WTC11 (cell line): ENCODE measurements at regions not wholly inside any gene's neighbourhood (a gene's known extent, or its start where the extent isn't known, plus 50 kb on each side); places are given as distances from the start of the nearest gene placed in this dataset.

Source experiments
- ATAC-seq: fragments of 200-7000 bp; cut with Tn5 transposase; 2 replicates; pipeline ENCODE4 v1.10.0; 2021; ENCODE audit warnings: mild to moderate bottlenecking, moderate library complexity
- CTCF ChIA-PET: fragments of 300-600 bp; sonication (Branson Sonifier 250); formaldehyde crosslinking; loops from one replicate; lab custom pipeline; 2021; ENCODE audit warnings: antibody characterized with exemption; lab: Charles Lee
- POLR2A ChIA-PET: fragments of 350-600 bp; sonication (Branson Sonifier 250); formaldehyde crosslinking; loops from one replicate; lab custom pipeline; 2021; ENCODE audit warnings: antibody characterized with exemption; lab: Charles Lee
- DNase-seq: peaks from one replicate; pipeline ENCODE4 v3.0.0; 2021; ENCODE audit warnings: low spot score
- H3K27ac Mint-ChIP-seq: 2 replicates; pipeline ENCODE4 v1.8.0; 2021; ENCODE audit warnings: mixed read lengths
- H3K27me3 Mint-ChIP-seq: 2 replicates; pipeline ENCODE4 v1.8.0; 2021; ENCODE audit warnings: low read depth, mild to moderate bottlenecking, moderate library complexity, mixed read lengths
- H3K36me3 Mint-ChIP-seq: 2 replicates; pipeline ENCODE4 v1.8.0; 2021; ENCODE audit warnings: mixed read lengths
- H3K4me1 Mint-ChIP-seq: 2 replicates; pipeline ENCODE4 v1.8.0; 2022; ENCODE audit warnings: mixed read lengths
- H3K4me3 Mint-ChIP-seq: 2 replicates; pipeline ENCODE4 v1.8.0; 2021; ENCODE audit warnings: mild to moderate bottlenecking, moderate library complexity, mixed read lengths
- H3K9me3 Mint-ChIP-seq: 2 replicates; pipeline ENCODE4 v1.8.0; 2021; ENCODE audit warnings: mixed read lengths
- CREB1 ChIP-seq: sonication (generic); formaldehyde crosslinking; IDR thresholded peaks from 2 replicates; pipeline ENCODE4 v1.8.0; 2023; ENCODE audit warnings: mild to moderate bottlenecking, missing genetic modification reagents
- ESRRA ChIP-seq: sonication (generic); formaldehyde crosslinking; IDR thresholded peaks from 2 replicates; pipeline ENCODE4 v1.8.1; 2022; ENCODE audit warnings: mild to moderate bottlenecking, missing genetic modification reagents, borderline replicate concordance
- ETV6 ChIP-seq: sonication (generic); formaldehyde crosslinking; IDR thresholded peaks from 2 replicates; pipeline ENCODE4 v1.8.1; 2022; ENCODE audit warnings: mild to moderate bottlenecking, missing genetic modification reagents
- GTF2I ChIP-seq: fragments of 250-450 bp; sonication (Bioruptor Pico); conservative IDR thresholded peaks from 2 replicates; pipeline ENCODE4 v1.4.0; 2021; ENCODE audit warnings: mild to moderate bottlenecking
- IRF2 ChIP-seq: sonication (generic); formaldehyde crosslinking; IDR thresholded peaks from 2 replicates; pipeline ENCODE4 v1.8.0; 2022; ENCODE audit warnings: low read depth, missing genetic modification reagents, borderline replicate concordance
- JAZF1 ChIP-seq: fragments of 250-450 bp; sonication (Bioruptor Pico); IDR thresholded peaks from 2 replicates; pipeline ENCODE4 v1.9.0; 2021; ENCODE audit warnings: moderate library complexity, mild to moderate bottlenecking, inconsistent platforms
- KAT7 ChIP-seq: sonication (generic); formaldehyde crosslinking; IDR thresholded peaks from 2 replicates; pipeline ENCODE4 v1.8.1; 2023; ENCODE audit warnings: missing genetic modification reagents, mild to moderate bottlenecking, borderline replicate concordance
- NFATC4 ChIP-seq: fragments of 250-450 bp; sonication (Bioruptor Pico); IDR thresholded peaks from 2 replicates; pipeline ENCODE4 v1.9.0; 2021; ENCODE audit warnings: mild to moderate bottlenecking
- NFE2L1 ChIP-seq: sonication (generic); formaldehyde crosslinking; IDR thresholded peaks from 2 replicates; pipeline ENCODE4 v1.8.1; 2023; ENCODE audit warnings: missing genetic modification reagents
- NFYB ChIP-seq: sonication (generic); formaldehyde crosslinking; conservative IDR thresholded peaks from 2 replicates; pipeline ENCODE4 v1.8.0; 2022; ENCODE audit warnings: low read depth, missing genetic modification reagents
- PRRX2 ChIP-seq: fragments of 250-450 bp; sonication (Bioruptor Pico); IDR thresholded peaks from 2 replicates; pipeline ENCODE4 v1.8.0; 2021; ENCODE audit warnings: mild to moderate bottlenecking
- TCF7 ChIP-seq: sonication (generic); formaldehyde crosslinking; IDR thresholded peaks from 2 replicates; pipeline ENCODE4 v1.8.0; 2022; ENCODE audit warnings: mild to moderate bottlenecking, low read depth, missing genetic modification reagents, moderate library complexity
- ZBTB21 ChIP-seq: sonication (generic); formaldehyde crosslinking; IDR thresholded peaks from 2 replicates; pipeline ENCODE4 v1.8.1; 2023; ENCODE audit warnings: mild to moderate bottlenecking, missing genetic modification reagents, borderline replicate concordance
- ZNF121 ChIP-seq: sonication (generic); formaldehyde crosslinking; IDR thresholded peaks from 2 replicates; pipeline ENCODE4 v1.8.0; 2023; ENCODE audit warnings: missing genetic modification reagents
- ZNF232 ChIP-seq: sonication (generic); formaldehyde crosslinking; IDR thresholded peaks from 2 replicates; pipeline ENCODE4 v1.8.0; 2022; ENCODE audit warnings: mild to moderate bottlenecking, missing genetic modification reagents
- ZNF423 ChIP-seq: fragments of 250-450 bp; sonication (Bioruptor Pico); IDR thresholded peaks from 2 replicates; pipeline ENCODE4 v2.1.2; 2022; ENCODE audit warnings: mild to moderate bottlenecking, moderate library complexity
- TF ChIP-seq, protein P1 (sequence below): sonication (generic); formaldehyde crosslinking; IDR thresholded peaks from 2 replicates; pipeline ENCODE4 v1.8.1; 2022; ENCODE audit warnings: low read depth, mild to moderate bottlenecking, moderate library complexity, missing genetic modification reagents, borderline replicate concordance
- TF ChIP-seq, protein P2 (sequence below): sonication (generic); formaldehyde crosslinking; IDR thresholded peaks from 2 replicates; pipeline ENCODE4 v1.8.1; 2023; ENCODE audit warnings: mild to moderate bottlenecking, moderate library complexity, missing genetic modification reagents
- TF ChIP-seq, protein P3 (sequence below): sonication (generic); formaldehyde crosslinking; IDR thresholded peaks from 2 replicates; pipeline ENCODE4 v1.8.1; 2023; ENCODE audit warnings: mild to moderate bottlenecking, missing genetic modification reagents, moderate library complexity
- TF ChIP-seq, protein P4 (sequence below): sonication (generic); formaldehyde crosslinking; IDR thresholded peaks from 2 replicates; pipeline ENCODE4 v1.8.0; 2022; ENCODE audit warnings: mild to moderate bottlenecking, missing genetic modification reagents
- TF ChIP-seq, protein P5 (sequence below): sonication (generic); formaldehyde crosslinking; IDR thresholded peaks from 2 replicates; pipeline ENCODE4 v1.8.1; 2022; ENCODE audit warnings: mild to moderate bottlenecking, missing genetic modification reagents, moderate library complexity, borderline replicate concordance
- TF ChIP-seq, protein P6 (sequence below): sonication (generic); formaldehyde crosslinking; IDR thresholded peaks from 2 replicates; pipeline ENCODE4 v1.8.0; 2022; ENCODE audit warnings: mild to moderate bottlenecking, missing genetic modification reagents
- TF ChIP-seq, protein P7 (sequence below): sonication (generic); formaldehyde crosslinking; IDR thresholded peaks from 2 replicates; pipeline ENCODE4 v1.8.0; 2022; ENCODE audit warnings: mild to moderate bottlenecking, missing genetic modification reagents

DNA sequence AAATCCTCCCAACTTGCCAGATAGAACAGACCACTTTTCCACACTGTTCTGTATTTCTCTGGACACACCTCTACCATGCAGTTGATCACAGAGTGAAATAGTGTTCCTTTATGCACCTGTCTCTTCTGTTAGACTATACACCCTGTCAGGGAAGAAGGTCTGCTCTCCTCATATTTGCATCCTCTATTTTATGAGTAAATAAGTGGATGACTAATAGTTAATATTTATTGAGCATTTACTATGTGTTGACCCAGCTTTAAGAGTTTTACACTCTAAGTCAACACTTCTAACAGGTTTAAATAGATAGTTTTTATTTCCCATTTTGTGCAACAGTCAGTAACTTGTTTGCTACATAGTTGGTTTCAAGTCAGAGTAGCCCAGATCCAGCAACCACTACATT lies 452.8 kb upstream of the MPDZ start:
- no peaks in the 10 kb centered on the region for H3K9me3 Mint-ChIP-seq
- no peaks in the 10 kb centered on the region for H3K36me3 Mint-ChIP-seq
- ChIA-PET POLR2A (no interaction called here), CTCF (no interaction called here)
- H3K4me3 Mint-ChIP-seq, result no peak overlapping the region
- no peaks in the 10 kb centered on the region for H3K27me3 Mint-ChIP-seq
- DNase-seq (no peak), ATAC-seq (no peak)
- TF ChIP-seq ZBTB21 (CRISPR knock-in tag), result no peak
- TF ChIP-seq, protein P1, sequence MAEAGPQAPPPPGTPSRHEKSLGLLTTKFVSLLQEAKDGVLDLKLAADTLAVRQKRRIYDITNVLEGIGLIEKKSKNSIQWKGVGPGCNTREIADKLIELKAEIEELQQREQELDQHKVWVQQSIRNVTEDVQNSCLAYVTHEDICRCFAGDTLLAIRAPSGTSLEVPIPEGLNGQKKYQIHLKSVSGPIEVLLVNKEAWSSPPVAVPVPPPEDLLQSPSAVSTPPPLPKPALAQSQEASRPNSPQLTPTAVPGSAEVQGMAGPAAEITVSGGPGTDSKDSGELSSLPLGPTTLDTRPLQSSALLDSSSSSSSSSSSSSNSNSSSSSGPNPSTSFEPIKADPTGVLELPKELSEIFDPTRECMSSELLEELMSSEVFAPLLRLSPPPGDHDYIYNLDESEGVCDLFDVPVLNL (CRISPR knock-in tag), result no peak
- TF ChIP-seq, protein P2, sequence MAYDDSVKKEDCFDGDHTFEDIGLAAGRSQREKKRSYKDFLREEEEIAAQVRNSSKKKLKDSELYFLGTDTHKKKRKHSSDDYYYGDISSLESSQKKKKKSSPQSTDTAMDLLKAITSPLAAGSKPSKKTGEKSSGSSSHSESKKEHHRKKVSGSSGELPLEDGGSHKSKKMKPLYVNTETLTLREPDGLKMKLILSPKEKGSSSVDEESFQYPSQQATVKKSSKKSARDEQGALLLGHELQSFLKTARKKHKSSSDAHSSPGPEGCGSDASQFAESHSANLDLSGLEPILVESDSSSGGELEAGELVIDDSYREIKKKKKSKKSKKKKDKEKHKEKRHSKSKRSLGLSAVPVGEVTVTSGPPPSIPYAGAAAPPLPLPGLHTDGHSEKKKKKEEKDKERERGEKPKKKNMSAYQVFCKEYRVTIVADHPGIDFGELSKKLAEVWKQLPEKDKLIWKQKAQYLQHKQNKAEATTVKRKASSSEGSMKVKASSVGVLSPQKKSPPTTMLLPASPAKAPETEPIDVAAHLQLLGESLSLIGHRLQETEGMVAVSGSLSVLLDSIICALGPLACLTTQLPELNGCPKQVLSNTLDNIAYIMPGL (CRISPR knock-in tag), result no peak
- TF ChIP-seq CREB1 (CRISPR knock-in tag), result no peak
- TF ChIP-seq NFYB, result no peak
- no peak overlapping the region for H3K27ac Mint-ChIP-seq
- no peaks in the 10 kb centered on the region for H3K4me1 Mint-ChIP-seq

DNA sequence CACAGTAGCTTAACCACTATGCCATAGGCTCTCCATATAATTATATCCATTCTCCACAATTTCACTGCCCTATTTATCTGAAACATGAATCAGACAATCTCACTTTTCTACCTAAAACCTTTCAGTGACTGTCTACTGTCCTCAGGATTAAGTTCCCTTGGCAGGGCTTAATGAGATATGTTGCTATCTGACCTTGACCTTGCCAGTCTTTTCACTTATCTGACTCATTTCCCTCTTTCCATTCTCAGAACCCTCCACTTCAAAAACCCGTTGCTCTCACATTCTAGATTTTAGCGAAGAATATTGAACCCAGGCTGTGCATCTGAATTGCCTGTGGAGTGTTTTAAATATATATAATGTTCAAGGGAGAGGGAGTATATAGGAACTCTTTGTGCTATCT lies 452.1 kb upstream of the MPDZ start:
- ChIA-PET CTCF (no interaction called here), POLR2A (no interaction called here)
- Mint-ChIP-seq H3K36me3 (no peaks in the 10 kb centered on the region), H3K9me3 (no peaks in the 10 kb centered on the region), H3K4me1 (no peaks in the 10 kb centered on the region), H3K27me3 (no peaks in the 10 kb centered on the region), H3K4me3 (no peak overlapping the region), H3K27ac (no peak overlapping the region)
- TF ChIP-seq ZNF232 (no peak), PRRX2 (CRISPR knock-in tag) (no peak), ZBTB21 (CRISPR knock-in tag) (no peak), TCF7 (no peak), ESRRA (no peak)
- TF ChIP-seq, protein P3, sequence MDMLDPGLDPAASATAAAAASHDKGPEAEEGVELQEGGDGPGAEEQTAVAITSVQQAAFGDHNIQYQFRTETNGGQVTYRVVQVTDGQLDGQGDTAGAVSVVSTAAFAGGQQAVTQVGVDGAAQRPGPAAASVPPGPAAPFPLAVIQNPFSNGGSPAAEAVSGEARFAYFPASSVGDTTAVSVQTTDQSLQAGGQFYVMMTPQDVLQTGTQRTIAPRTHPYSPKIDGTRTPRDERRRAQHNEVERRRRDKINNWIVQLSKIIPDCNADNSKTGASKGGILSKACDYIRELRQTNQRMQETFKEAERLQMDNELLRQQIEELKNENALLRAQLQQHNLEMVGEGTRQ, result no peak
- TF ChIP-seq, protein P4, sequence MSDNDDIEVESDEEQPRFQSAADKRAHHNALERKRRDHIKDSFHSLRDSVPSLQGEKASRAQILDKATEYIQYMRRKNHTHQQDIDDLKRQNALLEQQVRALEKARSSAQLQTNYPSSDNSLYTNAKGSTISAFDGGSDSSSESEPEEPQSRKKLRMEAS (CRISPR knock-in tag), result no peak
- DNase-seq (no peak), ATAC-seq (no peak)

DNA sequence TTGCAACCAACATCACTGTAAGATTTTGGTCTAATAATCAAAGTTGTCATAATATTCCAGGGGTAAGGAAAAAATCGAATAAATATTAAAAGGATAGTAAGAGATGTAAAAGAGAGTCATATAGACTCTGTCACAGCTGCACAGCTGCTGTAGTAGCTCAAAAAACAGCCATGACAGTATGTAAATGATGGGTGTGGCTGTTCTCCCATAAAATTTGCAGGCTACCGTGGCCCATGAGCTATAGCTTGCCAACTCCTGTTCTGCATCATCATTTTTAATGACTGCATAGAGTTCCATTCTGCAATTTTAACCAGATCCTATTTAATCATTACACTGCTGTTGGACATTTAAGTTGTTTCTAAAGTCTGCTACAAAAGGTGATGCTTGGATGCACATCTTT lies 450.5 kb upstream of the MPDZ start:
- no peaks in the 10 kb centered on the region for H3K36me3 Mint-ChIP-seq
- H3K4me1 Mint-ChIP-seq, result no peaks in the 10 kb centered on the region
- ATAC-seq, result no peak
- H3K27me3 Mint-ChIP-seq, result no peaks in the 10 kb centered on the region
- POLR2A ChIA-PET, result no interaction called here
- no peak overlapping the region for H3K4me3 Mint-ChIP-seq
- no peak overlapping the region for H3K27ac Mint-ChIP-seq
- CTCF ChIA-PET, result no interaction called here
- H3K9me3 Mint-ChIP-seq, result no peaks in the 10 kb centered on the region
- no peak for DNase-seq
- TF ChIP-seq NFATC4 (CRISPR knock-in tag) (no peak), ETV6 (CRISPR knock-in tag) (no peak), ZNF423 (CRISPR knock-in tag) (no peak), NFE2L1 (CRISPR knock-in tag) (no peak), IRF2 (no peak), KAT7 (no peak), ZNF121 (CRISPR knock-in tag) (no peak), JAZF1 (CRISPR knock-in tag) (no peak), GTF2I (CRISPR knock-in tag) (no peak)
- TF ChIP-seq, protein P5, sequence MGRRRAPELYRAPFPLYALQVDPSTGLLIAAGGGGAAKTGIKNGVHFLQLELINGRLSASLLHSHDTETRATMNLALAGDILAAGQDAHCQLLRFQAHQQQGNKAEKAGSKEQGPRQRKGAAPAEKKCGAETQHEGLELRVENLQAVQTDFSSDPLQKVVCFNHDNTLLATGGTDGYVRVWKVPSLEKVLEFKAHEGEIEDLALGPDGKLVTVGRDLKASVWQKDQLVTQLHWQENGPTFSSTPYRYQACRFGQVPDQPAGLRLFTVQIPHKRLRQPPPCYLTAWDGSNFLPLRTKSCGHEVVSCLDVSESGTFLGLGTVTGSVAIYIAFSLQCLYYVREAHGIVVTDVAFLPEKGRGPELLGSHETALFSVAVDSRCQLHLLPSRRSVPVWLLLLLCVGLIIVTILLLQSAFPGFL (CRISPR knock-in tag), result no peak
- TF ChIP-seq, protein P6, sequence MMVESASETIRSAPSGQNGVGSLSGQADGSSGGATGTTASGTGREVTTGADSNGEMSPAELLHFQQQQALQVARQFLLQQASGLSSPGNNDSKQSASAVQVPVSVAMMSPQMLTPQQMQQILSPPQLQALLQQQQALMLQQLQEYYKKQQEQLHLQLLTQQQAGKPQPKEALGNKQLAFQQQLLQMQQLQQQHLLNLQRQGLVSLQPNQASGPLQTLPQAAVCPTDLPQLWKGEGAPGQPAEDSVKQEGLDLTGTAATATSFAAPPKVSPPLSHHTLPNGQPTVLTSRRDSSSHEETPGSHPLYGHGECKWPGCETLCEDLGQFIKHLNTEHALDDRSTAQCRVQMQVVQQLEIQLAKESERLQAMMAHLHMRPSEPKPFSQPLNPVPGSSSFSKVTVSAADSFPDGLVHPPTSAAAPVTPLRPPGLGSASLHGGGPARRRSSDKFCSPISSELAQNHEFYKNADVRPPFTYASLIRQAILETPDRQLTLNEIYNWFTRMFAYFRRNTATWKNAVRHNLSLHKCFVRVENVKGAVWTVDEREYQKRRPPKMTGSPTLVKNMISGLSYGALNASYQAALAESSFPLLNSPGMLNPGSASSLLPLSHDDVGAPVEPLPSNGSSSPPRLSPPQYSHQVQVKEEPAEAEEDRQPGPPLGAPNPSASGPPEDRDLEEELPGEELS, result no peak
- TF ChIP-seq, protein P7, sequence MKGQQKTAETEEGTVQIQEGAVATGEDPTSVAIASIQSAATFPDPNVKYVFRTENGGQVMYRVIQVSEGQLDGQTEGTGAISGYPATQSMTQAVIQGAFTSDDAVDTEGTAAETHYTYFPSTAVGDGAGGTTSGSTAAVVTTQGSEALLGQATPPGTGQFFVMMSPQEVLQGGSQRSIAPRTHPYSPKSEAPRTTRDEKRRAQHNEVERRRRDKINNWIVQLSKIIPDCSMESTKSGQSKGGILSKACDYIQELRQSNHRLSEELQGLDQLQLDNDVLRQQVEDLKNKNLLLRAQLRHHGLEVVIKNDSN (CRISPR knock-in tag), result no peak
